ENCODE measurements at regions not wholly inside any gene's neighbourhood (a gene's known extent, or its start where the extent isn't known, plus 50 kb on each side); places are given as distances from the start of the nearest gene placed in this dataset.

DNA sequence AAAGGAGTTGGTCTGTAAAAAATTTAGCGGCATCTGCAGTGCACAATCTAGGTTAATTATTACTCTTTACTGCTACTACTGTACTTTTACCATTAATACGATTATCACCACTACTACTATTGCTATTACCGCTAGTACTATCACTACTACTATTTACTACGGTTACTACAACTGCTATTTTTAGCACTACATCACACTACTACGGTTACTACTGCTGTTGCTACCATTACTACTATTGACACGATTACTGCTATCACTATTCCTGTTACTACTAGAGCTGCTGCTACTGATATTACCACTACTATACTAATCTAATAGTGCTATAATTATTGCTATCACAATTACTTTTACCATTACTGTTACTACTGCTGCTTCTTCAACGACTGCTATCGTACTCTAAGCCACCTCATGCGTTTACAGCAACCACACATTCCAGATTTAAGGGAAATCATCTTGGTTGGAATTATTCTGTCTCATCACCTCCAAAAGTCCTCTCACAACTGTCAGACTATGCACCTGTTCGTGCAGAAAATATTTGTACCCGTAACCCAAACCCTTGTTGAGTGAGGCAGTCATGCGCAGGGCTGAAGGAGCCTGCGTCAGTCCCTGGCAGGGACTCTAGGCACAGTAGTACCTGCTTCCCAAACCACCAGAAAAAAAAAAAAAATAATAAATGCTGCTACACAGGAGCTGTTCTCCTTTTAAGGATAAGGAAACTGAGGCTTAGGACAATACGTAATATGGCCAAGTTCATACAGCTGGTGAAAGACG, 59.5 kb downstream of the MAF start:
- TF ChIP-seq EZH2 (IDR thresholded peaks at IDR 0.05; ENCODE audit: low read length) = no peak
- no peak for TF ChIP-seq CTCF (optimal IDR thresholded peaks at IDR 0.05 in 1 of 3, IDR thresholded peaks at IDR 0.05 in 1 of 3, conservative IDR thresholded peaks at IDR 0.05 in 1 of 3; ENCODE audit: extremely low read depth in 1 of 3, insufficient read depth in 2 of 3, low read length in 3 of 3)
- H3K4me3 ChIP-seq (ENCODE audit: control insufficient read depth in 2 of 3, extremely low read depth in 1 of 3, insufficient read depth in 2 of 3, low read depth in 1 of 3, low read length in 3 of 3) = no peak overlapping the region
- no peaks in the 10 kb centered on the region for H3K27me3 ChIP-seq (ENCODE audit: control insufficient read depth, extremely low read depth, insufficient read depth, low read length)
- DNase-seq (ENCODE audit: low read depth, low spot score) (no peak), FAIRE-seq (no peak)
- no peaks in the 10 kb centered on the region for H3K36me3 ChIP-seq (ENCODE audit: control insufficient read depth in 2 of 2, extremely low read depth in 1 of 2, insufficient read depth in 2 of 2, low read length in 2 of 2)
- dilution Hi-C loops (cut with MboI; ENCODE audit: extremely low pct_ligation_motif_present, low sequenced_read_pairs) = no loop called here
- no peaks in the 10 kb centered on the region for H3K79me2 ChIP-seq (ENCODE audit: control insufficient read depth, insufficient read depth, low read length)
- H3K4me1 ChIP-seq (ENCODE audit: control insufficient read depth, extremely low read depth, insufficient read depth, low read length) = no peaks in the 10 kb centered on the region
- H2AFZ ChIP-seq (ENCODE audit: control insufficient read depth, low read length) = no peak overlapping the region
- H4K20me1 ChIP-seq (ENCODE audit: control insufficient read depth, extremely low read depth, insufficient read depth, low read length) = no peaks in the 10 kb centered on the region
- no peaks in the 10 kb centered on the region for H3K9me3 ChIP-seq (ENCODE audit: control insufficient read depth, low read depth, low read length)
- H3K4me2 ChIP-seq (ENCODE audit: control insufficient read depth, extremely low read depth, insufficient read depth, low read depth, low read length) = no peak overlapping the region
- H3K9ac ChIP-seq (ENCODE audit: control insufficient read depth, extremely low read depth, insufficient read depth, low read length) = no peak overlapping the region
- H3K9me1 ChIP-seq (ENCODE audit: control insufficient read depth, extremely low read depth, insufficient read depth, low read length) = no peaks in the 10 kb centered on the region
- H3K27ac ChIP-seq (ENCODE audit: control insufficient read depth, insufficient read depth, low read length) = no peak overlapping the region

DNA sequence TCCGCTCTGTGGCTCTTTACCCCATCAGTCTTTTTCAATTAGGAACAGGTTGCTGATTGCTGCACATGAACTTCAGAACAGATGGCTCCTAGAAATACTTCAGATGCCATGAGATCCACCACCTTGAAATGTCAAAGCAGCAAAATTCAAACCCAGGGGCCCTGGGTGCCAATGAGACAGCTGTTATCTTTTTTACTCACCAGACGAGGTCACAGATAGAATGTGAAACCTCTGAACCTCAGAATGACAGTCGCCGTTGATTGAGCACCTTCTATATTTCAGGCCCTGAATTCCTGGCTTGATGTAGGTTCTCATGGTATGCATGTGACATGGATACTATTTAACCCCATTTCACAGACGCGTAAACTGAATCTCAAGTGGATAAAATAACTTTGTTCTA, 63.0 kb downstream of the MAF start:
- no peak overlapping the region for H3K4me2 ChIP-seq (ENCODE audit: control insufficient read depth, extremely low read depth, insufficient read depth, low read depth, low read length)
- H2AFZ ChIP-seq (ENCODE audit: control insufficient read depth, low read length) = no peak overlapping the region
- TF ChIP-seq CTCF (optimal IDR thresholded peaks at IDR 0.05 in 1 of 3, IDR thresholded peaks at IDR 0.05 in 1 of 3, conservative IDR thresholded peaks at IDR 0.05 in 1 of 3; ENCODE audit: extremely low read depth in 1 of 3, insufficient read depth in 2 of 3, low read length in 3 of 3) (no peak), EZH2 (IDR thresholded peaks at IDR 0.05; ENCODE audit: low read length) (no peak)
- dilution Hi-C loops (cut with MboI; ENCODE audit: extremely low pct_ligation_motif_present, low sequenced_read_pairs) = no loop called here
- H3K9ac ChIP-seq (ENCODE audit: control insufficient read depth, extremely low read depth, insufficient read depth, low read length) = no peak overlapping the region
- H3K9me3 ChIP-seq (ENCODE audit: control insufficient read depth, low read depth, low read length) = no peaks in the 10 kb centered on the region
- no peaks in the 10 kb centered on the region for H3K9me1 ChIP-seq (ENCODE audit: control insufficient read depth, extremely low read depth, insufficient read depth, low read length)
- no peak for FAIRE-seq
- no peaks in the 10 kb centered on the region for H4K20me1 ChIP-seq (ENCODE audit: control insufficient read depth, extremely low read depth, insufficient read depth, low read length)
- H3K27ac ChIP-seq (ENCODE audit: control insufficient read depth, insufficient read depth, low read length) = no peak overlapping the region
- H3K4me3 ChIP-seq (ENCODE audit: control insufficient read depth in 2 of 3, extremely low read depth in 1 of 3, insufficient read depth in 2 of 3, low read depth in 1 of 3, low read length in 3 of 3) = no peak overlapping the region
- H3K4me1 ChIP-seq (ENCODE audit: control insufficient read depth, extremely low read depth, insufficient read depth, low read length) = no peaks in the 10 kb centered on the region
- DNase-seq (ENCODE audit: low read depth, low spot score) = no peak
- H3K27me3 ChIP-seq (ENCODE audit: control insufficient read depth, extremely low read depth, insufficient read depth, low read length) = no peaks in the 10 kb centered on the region
- no peaks in the 10 kb centered on the region for H3K79me2 ChIP-seq (ENCODE audit: control insufficient read depth, insufficient read depth, low read length)
- H3K36me3 ChIP-seq (ENCODE audit: control insufficient read depth in 2 of 2, extremely low read depth in 1 of 2, insufficient read depth in 2 of 2, low read length in 2 of 2) = no peaks in the 10 kb centered on the region

All from keratinocyte (primary cell).